ENCODE measurements at regions not wholly inside any gene's neighbourhood (a gene's known extent, or its start where the extent isn't known, plus 50 kb on each side); places are given as distances from the start of the nearest gene placed in this dataset.

DNA sequence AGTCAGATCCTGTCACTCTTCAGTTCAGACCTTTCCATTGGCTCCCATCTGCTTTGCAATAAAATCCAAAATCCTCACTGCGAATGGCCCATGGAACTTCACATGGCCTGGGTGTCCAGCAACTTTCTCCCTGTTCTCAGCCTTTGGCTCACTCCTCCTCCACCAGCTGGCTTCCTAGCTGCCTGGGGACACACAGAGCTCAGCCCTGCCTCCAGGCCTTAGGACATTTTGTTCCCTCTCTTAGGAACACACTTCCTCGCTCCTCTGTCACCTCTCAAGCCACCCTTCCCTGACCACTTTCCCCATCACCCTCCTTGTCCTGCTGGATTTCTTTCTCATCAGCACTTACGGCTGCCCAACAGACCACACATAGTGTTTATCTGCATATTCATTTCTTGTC lies 419.6 kb downstream of the MED13L start:
- DNase-seq, result no peak

DNA sequence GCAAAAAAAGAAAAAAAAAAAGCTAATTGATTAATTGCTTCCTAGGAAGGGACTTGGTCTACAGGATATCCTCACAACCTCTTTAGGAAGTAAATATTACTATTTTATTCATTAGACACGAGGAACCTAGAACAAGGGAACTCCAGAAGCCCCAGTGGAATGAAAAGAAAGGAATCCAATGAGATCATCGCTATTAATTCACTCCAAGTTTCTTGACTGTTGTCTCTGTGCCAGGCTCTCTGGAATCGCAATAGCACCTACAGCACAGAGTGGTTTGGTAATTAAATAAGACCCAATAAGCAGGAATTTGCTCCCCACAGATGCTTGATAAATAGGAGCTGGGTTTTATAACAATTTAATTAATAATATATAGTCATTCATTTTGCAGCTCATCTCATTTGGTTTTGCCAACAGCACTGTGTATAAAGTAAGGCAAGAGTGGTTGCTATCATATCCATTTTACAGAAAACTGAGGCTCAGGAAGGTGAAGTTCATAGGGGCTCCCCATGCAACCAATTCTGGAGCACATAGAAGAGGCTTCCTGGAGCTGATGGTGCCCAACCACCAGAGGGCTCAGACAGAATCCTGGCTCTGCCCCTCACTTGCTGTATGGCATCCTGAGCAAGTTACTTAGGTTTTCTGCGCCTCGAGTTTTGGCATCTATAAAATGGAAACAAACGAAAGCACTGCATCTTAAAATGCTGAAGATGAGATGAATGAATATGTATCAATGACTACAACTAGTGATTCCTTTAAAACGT lies 420.2 kb downstream of the MED13L start:
- DNase-seq, result no peak

DNA sequence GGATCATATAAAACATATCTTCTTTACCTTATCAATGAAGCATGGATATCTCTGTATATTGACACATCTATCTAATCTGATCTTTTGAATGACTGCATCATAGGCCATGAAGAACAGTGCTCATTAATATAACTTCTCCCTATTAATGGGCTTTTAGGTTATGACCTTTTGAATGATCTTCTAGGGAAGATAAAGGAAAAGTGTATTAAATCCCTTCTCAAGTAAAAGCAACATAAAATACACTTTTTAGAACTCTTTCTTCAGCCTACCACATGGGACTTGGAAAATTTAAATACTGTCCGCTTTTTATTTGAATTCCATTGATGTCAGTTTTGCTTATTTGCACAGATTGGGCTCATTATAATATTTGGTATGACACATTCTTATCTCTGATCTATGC lies 425.4 kb downstream of the MED13L start:
- DNase-seq, result no peak

- DNase-seq, result no peak
Measured at GRCh38 chr12:115850957-115851356, 426.5 kb downstream of the MED13L start.

- no peak for DNase-seq
Measured at GRCh38 chr12:115849262-115849943, 428.1 kb downstream of the MED13L start.

- DNase-seq, result no peak
Measured at GRCh38 chr12:115847398-115847797, 430.1 kb downstream of the MED13L start.

DNA sequence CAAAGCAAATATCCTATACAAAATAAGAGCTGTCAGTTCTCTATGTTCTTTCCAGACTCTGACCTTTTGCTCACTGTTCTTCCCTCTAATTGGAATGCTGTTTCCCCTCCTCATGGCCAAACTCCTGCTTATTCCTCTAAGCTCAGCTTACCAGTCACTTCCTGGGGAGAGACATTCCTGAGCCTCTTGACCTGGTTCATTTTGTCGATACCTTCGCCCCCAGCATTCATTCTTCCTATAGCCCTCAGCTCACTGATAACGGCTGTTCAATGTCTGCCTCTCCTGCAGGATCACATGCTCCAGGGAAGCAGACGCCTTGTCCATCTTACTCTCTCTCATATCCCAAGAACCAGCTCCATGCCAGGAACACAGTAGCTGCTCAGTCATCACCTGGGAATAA lies 431.0 kb downstream of the MED13L start:
- no peak for DNase-seq

- no peak for DNase-seq
Measured at GRCh38 chr12:115840159-115840558, 437.3 kb downstream of the MED13L start.

GRCh38 chr12:115838952-115839351 lies 438.5 kb downstream of the MED13L start:
- DNase-seq, result no peak

- no peak for DNase-seq
Measured at GRCh38 chr12:115837220-115837619, 440.3 kb downstream of the MED13L start.

- DNase-seq, result no peak
Measured at GRCh38 chr12:115835445-115835844, 442.0 kb downstream of the MED13L start.

DNA sequence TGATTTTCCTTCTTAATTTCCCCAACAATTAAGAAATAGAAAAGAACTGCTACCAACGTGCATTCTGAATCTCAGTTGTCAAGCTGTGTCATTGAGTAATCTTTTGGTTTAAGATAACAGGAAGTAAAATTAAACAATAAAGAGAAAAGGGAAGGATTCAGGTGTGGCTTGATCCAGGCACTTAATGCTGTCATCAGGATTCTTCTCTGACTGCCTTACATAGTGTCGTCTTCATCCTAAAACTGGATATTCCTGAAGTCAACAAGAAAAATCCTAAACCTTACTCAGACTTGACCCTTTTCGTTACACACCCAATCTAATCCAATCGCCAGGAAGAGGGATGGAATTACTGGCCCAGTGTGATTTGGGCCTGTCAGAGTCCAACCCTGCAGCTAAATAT lies 443.8 kb downstream of the MED13L start:
- DNase-seq, result no peak

DNA sequence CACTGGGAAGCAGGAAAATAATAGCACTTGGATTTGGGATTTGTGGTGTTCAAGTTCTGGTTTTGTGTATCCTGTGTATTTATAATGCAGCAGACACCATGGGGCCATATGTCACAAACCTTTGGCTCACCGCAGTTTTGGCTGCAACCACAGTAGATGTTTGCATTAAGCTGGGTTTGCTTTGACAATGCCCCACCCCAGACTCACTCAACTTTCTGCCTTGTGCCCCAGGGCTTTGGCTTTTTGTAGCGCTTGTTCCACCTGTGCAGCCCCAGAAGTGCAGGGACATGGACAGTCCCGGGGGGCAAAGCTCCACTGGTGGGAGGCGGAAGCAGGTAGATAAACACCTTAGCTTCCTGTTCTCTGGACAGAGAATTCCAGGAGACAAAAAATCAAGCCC lies 446.9 kb downstream of the MED13L start:
- DNase-seq, result no peak

- DNase-seq, result no peak
Measured at GRCh38 chr12:115830070-115830469, 447.4 kb downstream of the MED13L start.

DNA sequence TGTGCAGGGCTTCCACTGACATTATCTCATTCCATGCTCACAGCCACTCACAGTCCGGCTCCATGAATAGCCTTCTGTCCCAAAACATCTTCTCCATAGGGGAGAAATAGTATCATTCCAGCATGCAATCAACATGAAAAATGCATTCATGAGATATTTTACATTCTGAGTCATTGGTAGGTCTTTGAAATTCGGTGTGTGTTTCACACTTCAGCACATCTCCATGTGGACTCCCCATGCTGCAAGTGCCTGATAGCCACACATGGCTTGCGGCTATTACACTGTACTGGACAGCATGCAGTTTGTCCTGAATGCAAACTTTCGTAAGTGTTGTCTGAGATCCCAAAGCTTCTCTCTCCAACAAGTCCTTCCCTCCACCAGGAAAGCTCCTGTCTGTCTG lies 449.3 kb downstream of the MED13L start:
- DNase-seq, result no peak

- DNase-seq, result no peak
Measured at GRCh38 chr12:115824936-115825602, 452.4 kb downstream of the MED13L start.

- DNase-seq, result no peak
Measured at GRCh38 chr12:115823635-115824034, 453.9 kb downstream of the MED13L start.

DNA sequence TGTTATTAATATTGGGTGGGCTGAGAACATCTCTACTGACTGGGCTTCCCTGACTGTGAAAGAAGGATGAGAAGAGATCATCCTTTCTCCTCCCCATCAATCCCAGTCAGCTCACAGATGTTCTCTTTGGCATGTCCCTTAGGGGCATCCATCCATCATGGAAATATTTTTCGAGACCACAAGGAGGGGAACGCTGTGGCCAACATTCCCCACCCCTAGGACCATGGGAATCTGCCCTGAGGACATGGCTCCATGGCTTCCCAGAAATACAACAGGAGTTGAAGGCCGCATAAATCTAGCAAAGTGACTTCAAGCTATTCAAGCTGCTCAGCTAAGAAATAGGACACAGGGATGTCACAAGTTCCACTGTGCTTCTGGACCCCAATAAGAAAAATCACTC lies 456.8 kb downstream of the MED13L start:
- no peak for DNase-seq

DNA sequence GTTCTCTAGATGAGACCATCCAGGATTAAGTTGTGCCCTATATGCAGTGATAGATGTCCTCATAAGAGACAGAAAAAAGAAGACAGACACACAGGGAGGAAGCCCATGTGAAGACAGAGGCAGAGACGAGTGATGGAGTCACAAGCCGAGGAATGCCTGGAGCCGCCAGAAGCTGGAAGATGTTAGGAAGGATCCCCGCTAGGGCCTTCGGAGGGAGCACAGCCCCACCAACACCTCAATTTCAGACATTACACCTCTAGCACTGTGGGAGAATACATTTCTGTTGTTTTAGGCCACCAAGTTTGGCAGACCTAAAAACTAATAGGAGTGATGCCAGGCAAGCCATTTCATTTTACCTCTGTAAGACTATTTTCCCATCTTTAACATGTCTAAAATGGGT lies 458.5 kb downstream of the MED13L start:
- DNase-seq, result no peak

- DNase-seq, result no peak
Measured at GRCh38 chr12:115817389-115817788, 460.1 kb downstream of the MED13L start.

DNA sequence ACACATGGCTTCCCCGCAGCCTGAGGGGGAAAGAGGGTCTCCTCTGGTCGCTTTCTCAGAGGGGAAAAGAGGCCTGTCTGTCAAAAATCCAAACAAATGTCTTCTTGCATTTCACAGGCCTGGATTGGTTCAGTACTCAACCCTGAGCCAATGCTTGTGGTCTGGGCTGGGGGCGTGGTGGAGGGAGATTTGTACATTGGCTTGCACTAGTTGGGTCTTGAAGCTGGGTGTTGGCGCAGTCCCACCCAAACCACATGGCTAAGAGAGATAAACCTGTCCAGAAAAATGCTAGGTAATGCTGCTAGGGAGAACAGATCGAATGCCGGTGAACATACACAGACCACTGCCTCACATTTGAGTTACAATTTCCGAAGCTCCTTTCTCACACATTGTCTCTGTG lies 461.6 kb downstream of the MED13L start:
- DNase-seq, result no peak

DNA sequence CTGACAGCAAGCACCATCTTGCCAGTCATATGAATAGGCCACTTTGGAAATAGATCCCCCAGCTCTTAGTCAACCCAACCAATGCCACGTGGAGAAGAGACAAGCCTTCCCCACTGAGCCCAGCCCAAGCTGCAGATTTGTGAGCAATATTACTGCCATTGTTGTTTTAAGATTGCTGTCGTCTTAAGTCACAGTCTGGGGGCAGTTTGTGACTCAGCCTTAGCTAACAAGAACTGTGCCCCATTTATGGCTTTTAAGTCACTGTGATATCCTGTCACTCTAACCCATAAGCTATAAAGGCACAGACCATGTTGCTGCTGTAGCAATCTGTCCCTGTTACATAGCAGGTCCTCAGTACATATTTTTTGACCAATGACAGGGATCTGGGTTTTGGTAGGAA lies 464.2 kb downstream of the MED13L start:
- DNase-seq, result no peak

DNA sequence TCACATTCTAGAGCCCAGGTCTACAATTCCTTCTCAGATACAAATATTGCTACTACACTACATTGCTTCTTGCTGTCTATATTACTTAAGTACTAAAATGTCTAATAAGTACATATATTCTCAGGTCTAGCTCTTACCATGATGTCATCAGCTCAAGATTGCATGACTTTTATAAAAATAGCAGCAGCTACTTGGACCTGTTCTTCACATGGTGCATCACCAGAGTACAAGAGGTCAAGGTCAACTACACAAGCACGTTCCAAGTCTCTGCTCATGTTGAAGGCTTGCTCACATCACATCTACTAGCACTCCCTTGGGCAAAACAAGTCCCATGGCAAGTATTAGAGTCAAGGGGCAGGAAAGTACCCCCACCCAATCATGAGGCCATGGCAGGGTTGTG lies 465.6 kb downstream of the MED13L start:
- DNase-seq, result no peak

Measured in renal pelvis (tissue), 1 donor.